ENCODE measurements at regions not wholly inside any gene's neighbourhood (a gene's known extent, or its start where the extent isn't known, plus 50 kb on each side); places are given as distances from the start of the nearest gene placed in this dataset.

DNA sequence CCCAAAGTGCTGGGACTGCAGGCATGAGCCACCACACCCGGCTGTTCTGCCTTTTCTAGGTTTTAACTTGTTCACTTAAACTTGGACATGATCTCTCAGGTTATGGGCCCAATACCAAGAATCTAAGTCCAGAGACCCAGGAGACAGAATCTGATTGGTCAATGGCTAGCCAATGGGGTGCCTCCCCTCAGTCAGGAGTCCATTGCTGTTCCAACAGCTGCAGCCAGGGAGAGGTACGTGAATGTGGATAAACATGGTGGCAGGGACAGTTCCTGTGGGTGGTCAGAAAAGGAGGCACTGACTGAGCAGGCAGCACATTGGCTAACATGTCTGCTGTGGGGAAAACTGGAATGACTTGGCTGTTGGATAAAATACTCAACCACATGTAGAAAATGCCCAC is 140.3 kb downstream of the RPLP1 start:
- Histone ChIP-seq H3K27ac (ENCODE audit: low read length) (no peak overlapping the region), H3K4me3 (ENCODE audit: low read length in 2 of 2) (no peak overlapping the region), H3K9ac (ENCODE audit: low read length in 2 of 2) (no peak overlapping the region), H3K4me1 (ENCODE audit: control insufficient read depth, insufficient read depth, low read length) (peaks cover 30% of the 10 kb centered on the region), H3K36me3 (ENCODE audit: control insufficient read depth in 2 of 2, insufficient read depth in 2 of 2, low read length in 2 of 2) (no peaks in the 10 kb centered on the region), H3K9me3 (ENCODE audit: control insufficient read depth in 2 of 2, low read length in 2 of 2) (peaks cover 0 to 3% of the 10 kb centered on the region in 2 donors), H3K27me3 (ENCODE audit: control insufficient read depth in 1 of 2, insufficient read depth in 2 of 2, low read length in 2 of 2) (peaks cover 0 to 2% of the 10 kb centered on the region in 2 donors)

- H3K4me1 ChIP-seq (ENCODE audit: control insufficient read depth, insufficient read depth, low read length) = peaks cover 30% of the 10 kb centered on the region
- H3K27me3 ChIP-seq (ENCODE audit: control insufficient read depth in 1 of 2, insufficient read depth in 2 of 2, low read length in 2 of 2) = peaks cover 0 to 2% of the 10 kb centered on the region in 2 donors
- no peak overlapping the region for H3K9ac ChIP-seq (ENCODE audit: low read length in 2 of 2)
- no peak overlapping the region for H3K27ac ChIP-seq (ENCODE audit: low read length)
- H3K9me3 ChIP-seq (ENCODE audit: control insufficient read depth in 2 of 2, low read length in 2 of 2) = no peaks in the 10 kb centered on the region
- no peak overlapping the region for H3K4me3 ChIP-seq (ENCODE audit: low read length in 2 of 2)
- H3K36me3 ChIP-seq (ENCODE audit: control insufficient read depth in 2 of 2, insufficient read depth in 2 of 2, low read length in 2 of 2) = no peaks in the 10 kb centered on the region
Observed at GRCh38 chr15:69593488-69593887, 140.9 kb downstream of the RPLP1 start.

GRCh38 chr15:69593981-69594966 is 141.7 kb downstream of the RPLP1 start:
- no peak overlapping the region for H3K27ac ChIP-seq (ENCODE audit: low read length)
- no peaks in the 10 kb centered on the region for H3K36me3 ChIP-seq (ENCODE audit: control insufficient read depth in 2 of 2, insufficient read depth in 2 of 2, low read length in 2 of 2)
- H3K27me3 ChIP-seq (ENCODE audit: control insufficient read depth in 1 of 2, insufficient read depth in 2 of 2, low read length in 2 of 2) = no peaks in the 10 kb centered on the region
- no peaks in the 10 kb centered on the region for H3K9me3 ChIP-seq (ENCODE audit: control insufficient read depth in 2 of 2, low read length in 2 of 2)
- peak overlapping the region; percentile 32 to 58 for H3K4me3 ChIP-seq (ENCODE audit: low read length in 2 of 2)
- H3K9ac ChIP-seq (ENCODE audit: low read length in 2 of 2) = no peak overlapping the region
- peaks cover 30% of the 10 kb centered on the region for H3K4me1 ChIP-seq (ENCODE audit: control insufficient read depth, insufficient read depth, low read length)

DNA sequence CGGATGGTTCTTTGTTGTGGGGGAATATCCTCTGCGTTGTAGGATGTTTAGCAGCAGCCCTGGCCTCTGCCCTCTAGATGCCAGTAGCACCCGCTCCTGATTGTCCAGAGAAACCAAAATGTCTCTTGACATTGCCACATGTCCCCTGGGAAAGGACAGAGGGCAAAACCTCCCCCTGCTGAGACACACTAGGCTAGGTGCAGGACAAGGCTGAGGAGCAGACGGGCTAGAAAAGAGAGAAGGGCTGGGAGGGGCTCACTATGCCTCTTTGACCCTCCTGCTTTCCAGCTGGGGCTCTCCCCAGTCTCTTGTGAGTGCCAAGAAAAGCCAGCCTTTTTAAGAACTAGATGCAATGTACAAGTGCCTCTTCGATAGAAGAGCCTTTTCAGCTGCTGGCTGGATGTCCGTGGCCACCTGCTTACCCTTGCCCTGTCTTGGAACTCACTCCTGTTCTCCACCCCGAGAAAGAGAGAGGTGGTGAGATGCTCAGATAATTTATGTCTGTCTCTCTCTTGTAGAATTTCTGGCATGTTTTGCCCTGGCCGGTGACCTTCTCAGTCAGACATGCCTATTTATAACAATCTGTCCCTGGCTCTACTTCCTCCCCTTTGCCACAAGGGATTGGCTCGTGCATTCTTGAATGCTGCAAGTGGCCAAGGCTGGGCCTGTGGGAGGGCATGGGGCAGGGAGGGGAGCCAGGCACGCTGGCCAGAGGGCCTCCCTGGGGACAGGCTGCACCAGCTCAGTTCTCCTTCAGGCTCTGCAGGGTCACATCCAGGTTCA is 142.6 kb downstream of the RPLP1 start:
- Histone ChIP-seq H3K27me3 (ENCODE audit: control insufficient read depth in 1 of 2, insufficient read depth in 2 of 2, low read length in 2 of 2) (peaks cover 0 to 6% of the 10 kb centered on the region in 2 donors), H3K9me3 (ENCODE audit: control insufficient read depth in 2 of 2, low read length in 2 of 2) (no peaks in the 10 kb centered on the region), H3K4me1 (ENCODE audit: control insufficient read depth, insufficient read depth, low read length) (peaks cover 30% of the 10 kb centered on the region), H3K9ac (ENCODE audit: low read length in 2 of 2) (no peak overlapping the region), H3K36me3 (ENCODE audit: control insufficient read depth in 2 of 2, insufficient read depth in 2 of 2, low read length in 2 of 2) (no peaks in the 10 kb centered on the region), H3K27ac (ENCODE audit: low read length) (no peak overlapping the region), H3K4me3 (ENCODE audit: low read length in 2 of 2) (peak overlapping the region in 1 of 2 donors; percentile 58)

- Histone ChIP-seq H3K36me3 (ENCODE audit: control insufficient read depth in 2 of 2, insufficient read depth in 2 of 2, low read length in 2 of 2) (no peaks in the 10 kb centered on the region), H3K27me3 (ENCODE audit: control insufficient read depth in 1 of 2, insufficient read depth in 2 of 2, low read length in 2 of 2) (peaks cover 0 to 13% of the 10 kb centered on the region in 2 donors), H3K9me3 (ENCODE audit: control insufficient read depth in 2 of 2, low read length in 2 of 2) (no peaks in the 10 kb centered on the region), H3K9ac (ENCODE audit: low read length in 2 of 2) (no peak overlapping the region), H3K4me3 (ENCODE audit: low read length in 2 of 2) (no peak overlapping the region), H3K27ac (ENCODE audit: low read length) (no peak overlapping the region), H3K4me1 (ENCODE audit: control insufficient read depth, insufficient read depth, low read length) (peaks cover 30% of the 10 kb centered on the region)
Observed at GRCh38 chr15:69597061-69597592, 144.5 kb downstream of the RPLP1 start.

DNA sequence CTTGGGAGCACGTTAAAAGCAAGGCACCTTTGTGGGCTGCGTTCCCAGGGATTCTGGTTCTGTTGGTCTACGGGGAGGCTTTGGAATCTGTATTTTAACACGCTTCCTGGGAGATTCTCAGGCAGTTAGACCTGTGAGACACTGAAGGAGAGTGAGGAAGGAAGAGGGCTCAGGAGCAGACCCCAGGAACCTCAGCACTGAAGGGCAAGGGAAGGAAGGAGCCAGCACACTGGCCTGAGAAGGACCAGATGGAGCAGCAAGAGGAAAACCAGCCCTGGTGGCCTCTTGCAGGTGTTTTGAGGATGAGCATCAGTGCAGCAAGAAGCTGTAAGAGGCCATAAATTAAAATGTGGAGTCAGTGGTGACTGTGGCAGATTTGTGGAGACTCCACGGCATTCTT is 146.7 kb downstream of the RPLP1 start:
- H3K27me3 ChIP-seq (ENCODE audit: control insufficient read depth in 1 of 2, insufficient read depth in 2 of 2, low read length in 2 of 2) = peaks cover 0 to 13% of the 10 kb centered on the region in 2 donors
- H3K27ac ChIP-seq (ENCODE audit: low read length) = no peak overlapping the region
- no peaks in the 10 kb centered on the region for H3K36me3 ChIP-seq (ENCODE audit: control insufficient read depth in 2 of 2, insufficient read depth in 2 of 2, low read length in 2 of 2)
- no peak overlapping the region for H3K4me3 ChIP-seq (ENCODE audit: low read length in 2 of 2)
- no peaks in the 10 kb centered on the region for H3K9me3 ChIP-seq (ENCODE audit: control insufficient read depth in 2 of 2, low read length in 2 of 2)
- H3K4me1 ChIP-seq (ENCODE audit: control insufficient read depth, insufficient read depth, low read length) = peaks cover 22% of the 10 kb centered on the region
- no peak overlapping the region for H3K9ac ChIP-seq (ENCODE audit: low read length in 2 of 2)

DNA sequence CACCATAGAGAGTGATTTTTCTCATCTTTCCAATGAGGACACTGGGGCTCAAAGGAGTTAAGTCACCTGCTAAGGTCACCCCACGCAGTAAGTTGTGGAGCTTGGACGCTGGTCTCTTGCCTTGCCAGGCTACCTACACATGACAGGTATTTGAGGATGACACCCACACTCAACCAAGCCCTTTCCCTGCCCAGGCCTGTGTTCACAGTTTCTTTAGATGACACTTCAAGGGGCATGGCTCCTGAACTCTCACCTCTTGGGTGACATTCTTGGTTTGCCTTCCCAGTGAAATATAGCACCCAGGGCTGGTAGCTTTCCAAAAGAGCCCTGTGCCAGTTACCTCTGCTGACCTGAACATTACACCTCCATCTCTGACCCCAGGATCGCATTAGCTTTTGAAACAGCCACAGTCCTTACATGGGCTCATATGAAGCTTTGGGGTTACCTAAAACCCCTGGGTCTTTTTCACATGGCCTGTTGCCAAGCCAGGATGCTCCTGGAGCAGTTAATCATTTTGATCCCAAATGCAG is 148.0 kb downstream of the RPLP1 start:
- peaks cover 8% of the 10 kb centered on the region for H3K4me1 ChIP-seq (ENCODE audit: control insufficient read depth, insufficient read depth, low read length)

DNA sequence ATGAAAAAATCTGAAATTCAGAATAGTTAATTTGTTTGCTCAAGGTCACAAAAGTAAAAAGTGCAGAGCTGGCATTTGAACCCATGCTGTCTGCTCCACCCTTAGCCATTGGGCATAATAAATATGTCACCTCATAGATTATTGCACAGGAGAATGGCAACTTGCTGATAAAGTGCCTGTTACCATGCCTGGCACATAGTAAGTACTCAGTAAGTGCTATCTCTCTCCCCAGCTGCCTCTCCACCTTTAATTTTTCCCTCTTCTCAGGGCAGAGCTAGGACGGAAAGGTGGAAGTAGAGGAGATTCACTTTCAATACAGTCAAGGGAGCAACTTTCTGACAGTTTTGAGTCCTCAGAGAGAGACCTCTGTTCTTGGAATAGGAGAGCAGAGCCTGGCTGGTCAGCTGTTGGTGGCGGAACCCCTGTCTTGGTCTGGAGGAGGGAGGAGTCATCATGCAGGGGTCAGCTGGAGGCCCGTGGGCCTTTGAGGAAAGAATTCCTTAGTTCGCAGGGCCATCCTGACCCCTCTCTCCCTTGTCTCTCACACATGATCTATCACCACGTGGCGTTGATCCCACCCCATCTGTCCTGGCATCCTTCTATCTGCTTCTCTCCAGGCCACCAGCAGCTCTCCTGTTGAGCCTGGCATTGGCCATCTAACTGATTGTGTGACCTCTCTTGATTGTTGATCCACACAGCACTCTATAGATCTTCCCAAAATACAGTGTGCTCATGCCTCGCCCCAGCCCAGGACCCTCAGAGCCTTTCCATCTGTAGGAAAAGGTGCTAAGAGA is 149.3 kb downstream of the RPLP1 start:
- H3K36me3 ChIP-seq (ENCODE audit: control insufficient read depth in 2 of 2, insufficient read depth in 2 of 2, low read length in 2 of 2) = no peaks in the 10 kb centered on the region
- H3K27me3 ChIP-seq (ENCODE audit: control insufficient read depth in 1 of 2, insufficient read depth in 2 of 2, low read length in 2 of 2) = peaks cover 0 to 13% of the 10 kb centered on the region in 2 donors
- H3K4me1 ChIP-seq (ENCODE audit: control insufficient read depth, insufficient read depth, low read length) = no peaks in the 10 kb centered on the region
- H3K9ac ChIP-seq (ENCODE audit: low read length in 2 of 2) = no peak overlapping the region
- no peak overlapping the region for H3K27ac ChIP-seq (ENCODE audit: low read length)
- H3K9me3 ChIP-seq (ENCODE audit: control insufficient read depth in 2 of 2, low read length in 2 of 2) = no peaks in the 10 kb centered on the region
- H3K4me3 ChIP-seq (ENCODE audit: low read length in 2 of 2) = no peak overlapping the region

More for the DNA sequence above, 148.0 kb downstream of the RPLP1 start:
- H3K4me3 ChIP-seq (ENCODE audit: low read length in 2 of 2) = no peak overlapping the region
- no peaks in the 10 kb centered on the region for H3K36me3 ChIP-seq (ENCODE audit: control insufficient read depth in 2 of 2, insufficient read depth in 2 of 2, low read length in 2 of 2)
- no peak overlapping the region for H3K9ac ChIP-seq (ENCODE audit: low read length in 2 of 2)
- peaks cover 0 to 13% of the 10 kb centered on the region in 2 donors for H3K27me3 ChIP-seq (ENCODE audit: control insufficient read depth in 1 of 2, insufficient read depth in 2 of 2, low read length in 2 of 2)
- H3K9me3 ChIP-seq (ENCODE audit: control insufficient read depth in 2 of 2, low read length in 2 of 2) = no peaks in the 10 kb centered on the region
- H3K27ac ChIP-seq (ENCODE audit: low read length) = no peak overlapping the region

GRCh38 chr15:69602921-69603320 is 150.3 kb downstream of the RPLP1 start:
- no peaks in the 10 kb centered on the region for H3K36me3 ChIP-seq (ENCODE audit: control insufficient read depth in 2 of 2, insufficient read depth in 2 of 2, low read length in 2 of 2)
- H3K4me3 ChIP-seq (ENCODE audit: low read length in 2 of 2) = no peak overlapping the region
- no peak overlapping the region for H3K9ac ChIP-seq (ENCODE audit: low read length in 2 of 2)
- H3K4me1 ChIP-seq (ENCODE audit: control insufficient read depth, insufficient read depth, low read length) = no peaks in the 10 kb centered on the region
- no peaks in the 10 kb centered on the region for H3K9me3 ChIP-seq (ENCODE audit: control insufficient read depth in 2 of 2, low read length in 2 of 2)
- peaks cover 0 to 13% of the 10 kb centered on the region in 2 donors for H3K27me3 ChIP-seq (ENCODE audit: control insufficient read depth in 1 of 2, insufficient read depth in 2 of 2, low read length in 2 of 2)
- no peak overlapping the region for H3K27ac ChIP-seq (ENCODE audit: low read length)

Measured in stomach smooth muscle (tissue), 2 donors.